ENCODE measurements at regions not wholly inside any gene's neighbourhood (a gene's known extent, or its start where the extent isn't known, plus 50 kb on each side); places are given as distances from the start of the nearest gene placed in this dataset.
A peak's percentile ranks its signal among the peaks of the same experiment; 100 is the strongest.

GRCh38 chr6:93968126-93968525 lies 548.8 kb upstream of the EPHA7 start:
- no peak overlapping the region for H3K4me3 Mint-ChIP-seq
- no peaks in the 10 kb centered on the region for H3K4me1 Mint-ChIP-seq (ENCODE audit: low read depth)
- ATAC-seq (replicated peaks in 1 of 2): no peak
- H3K9me3 Mint-ChIP-seq: peaks cover 3 to 9% of the 10 kb centered on the region in 2 donors
- H3K27ac Mint-ChIP-seq: no peak overlapping the region
- no peak for DNase-seq
- H3K27me3 Mint-ChIP-seq (ENCODE audit: low read depth): no peaks in the 10 kb centered on the region
- H3K36me3 Mint-ChIP-seq (ENCODE audit: insufficient read depth in 2 of 2): peaks cover 0 to 1% of the 10 kb centered on the region in 2 donors

DNA sequence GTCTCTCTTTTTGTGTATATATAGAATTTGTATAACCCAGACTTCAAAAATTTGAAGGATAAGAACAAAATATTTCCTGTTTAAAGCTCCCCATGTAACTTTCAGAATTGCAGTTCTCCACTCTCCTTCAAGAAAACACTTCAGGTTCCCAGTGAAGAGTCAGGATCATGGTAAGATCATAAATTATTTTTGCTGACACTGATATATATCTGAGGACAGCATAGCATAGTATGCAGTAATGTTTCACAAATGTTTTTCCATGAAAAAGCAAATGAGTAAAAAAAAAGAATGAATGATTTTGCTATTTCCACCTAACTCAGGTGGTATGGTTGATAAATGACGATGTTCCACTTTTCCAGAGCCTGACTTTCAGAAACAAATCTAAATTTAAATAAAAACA lies 545.6 kb upstream of the EPHA7 start:
- Mint-ChIP-seq H3K9me3 (peaks cover 2 to 5% of the 10 kb centered on the region in 2 donors), H3K27me3 (ENCODE audit: low read depth) (no peaks in the 10 kb centered on the region), H3K27ac (no peak overlapping the region), H3K36me3 (ENCODE audit: insufficient read depth in 2 of 2) (no peaks in the 10 kb centered on the region), H3K4me3 (no peak overlapping the region), H3K4me1 (ENCODE audit: low read depth) (no peaks in the 10 kb centered on the region)
- no peak for DNase-seq
- no peak for ATAC-seq (replicated peaks in 1 of 2)

- peaks cover 2 to 5% of the 10 kb centered on the region in 2 donors for H3K9me3 Mint-ChIP-seq
- no peak for ATAC-seq (replicated peaks in 1 of 2)
- no peaks in the 10 kb centered on the region for H3K36me3 Mint-ChIP-seq (ENCODE audit: insufficient read depth in 2 of 2)
- no peak overlapping the region for H3K4me3 Mint-ChIP-seq
- no peaks in the 10 kb centered on the region for H3K27me3 Mint-ChIP-seq (ENCODE audit: low read depth)
- H3K4me1 Mint-ChIP-seq (ENCODE audit: low read depth): no peaks in the 10 kb centered on the region
- no peak for DNase-seq
- H3K27ac Mint-ChIP-seq: no peak overlapping the region
Observed at GRCh38 chr6:93964321-93964720, 545.0 kb upstream of the EPHA7 start.

DNA sequence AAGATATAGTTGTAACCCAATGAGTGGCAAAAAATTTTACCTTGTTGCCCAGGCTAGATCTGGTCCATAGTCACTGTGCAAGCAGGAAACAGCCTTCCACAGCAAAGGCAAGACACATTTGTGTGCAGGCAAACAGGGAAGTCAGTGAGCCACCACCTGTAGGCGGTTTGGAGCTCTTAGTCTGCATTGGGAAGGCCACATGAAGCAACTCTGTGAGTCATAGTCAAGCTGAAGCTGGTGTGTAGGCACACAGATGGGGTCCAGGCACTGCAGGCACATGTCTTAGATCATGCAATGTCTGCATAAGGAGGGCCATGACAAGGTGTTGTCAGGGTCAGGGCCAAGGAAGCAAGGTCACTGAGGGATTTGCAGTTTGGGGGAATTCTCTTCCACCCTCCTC lies 543.2 kb upstream of the EPHA7 start:
- ATAC-seq (replicated peaks in 1 of 2): no peak
- DNase-seq: no peak
- Mint-ChIP-seq H3K36me3 (ENCODE audit: insufficient read depth in 2 of 2) (no peaks in the 10 kb centered on the region), H3K27ac (no peak overlapping the region), H3K9me3 (peaks cover 0 to 3% of the 10 kb centered on the region in 2 donors), H3K4me3 (no peak overlapping the region), H3K4me1 (ENCODE audit: low read depth) (no peaks in the 10 kb centered on the region), H3K27me3 (ENCODE audit: low read depth) (no peaks in the 10 kb centered on the region)

GRCh38 chr6:93954584-93954983 lies 535.2 kb upstream of the EPHA7 start:
- DNase-seq: no peak
- Mint-ChIP-seq H3K27me3 (ENCODE audit: low read depth) (no peaks in the 10 kb centered on the region), H3K4me1 (ENCODE audit: low read depth) (no peaks in the 10 kb centered on the region), H3K27ac (no peak overlapping the region), H3K36me3 (ENCODE audit: insufficient read depth in 2 of 2) (no peaks in the 10 kb centered on the region), H3K9me3 (peaks cover 0 to 3% of the 10 kb centered on the region in 2 donors), H3K4me3 (no peak overlapping the region)
- no peak for ATAC-seq (replicated peaks in 1 of 2)

DNA sequence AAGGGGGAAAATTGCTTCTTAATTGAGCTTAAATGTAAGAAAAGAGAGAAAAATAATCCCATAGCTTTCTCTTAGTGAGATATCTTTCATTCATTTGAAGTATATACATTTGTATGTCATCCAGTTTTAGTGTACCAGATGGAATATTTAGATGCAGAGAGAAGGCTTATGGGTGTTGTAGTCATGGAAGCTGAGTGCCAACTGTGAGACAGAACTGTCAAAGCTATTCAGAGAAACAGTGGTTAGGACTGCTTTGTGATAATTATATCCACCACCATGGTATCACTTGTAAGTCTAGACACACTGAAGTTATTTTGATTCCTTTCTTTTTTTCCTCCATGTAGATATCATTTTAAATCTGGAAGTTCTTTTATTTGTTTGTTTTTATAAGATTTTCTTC lies 524.3 kb upstream of the EPHA7 start:
- H3K27me3 Mint-ChIP-seq (ENCODE audit: low read depth): no peaks in the 10 kb centered on the region
- peaks cover 8 to 9% of the 10 kb centered on the region in 2 donors for H3K9me3 Mint-ChIP-seq
- DNase-seq (no peak), ATAC-seq (replicated peaks in 1 of 2) (no peak)
- H3K4me1 Mint-ChIP-seq (ENCODE audit: low read depth): no peaks in the 10 kb centered on the region
- H3K36me3 Mint-ChIP-seq (ENCODE audit: insufficient read depth in 2 of 2): peaks cover 0 to 2% of the 10 kb centered on the region in 2 donors
- no peak overlapping the region for H3K4me3 Mint-ChIP-seq
- no peak overlapping the region for H3K27ac Mint-ChIP-seq

GRCh38 chr6:93940381-93940780 lies 521.0 kb upstream of the EPHA7 start:
- ATAC-seq (replicated peaks in 1 of 2) (no peak), DNase-seq (no peak)
- Mint-ChIP-seq H3K4me1 (ENCODE audit: low read depth) (no peaks in the 10 kb centered on the region), H3K4me3 (no peak overlapping the region), H3K36me3 (ENCODE audit: insufficient read depth in 2 of 2) (no peaks in the 10 kb centered on the region), H3K27me3 (ENCODE audit: low read depth) (no peaks in the 10 kb centered on the region), H3K9me3 (peaks cover 3 to 4% of the 10 kb centered on the region in 2 donors), H3K27ac (no peak overlapping the region)

DNA sequence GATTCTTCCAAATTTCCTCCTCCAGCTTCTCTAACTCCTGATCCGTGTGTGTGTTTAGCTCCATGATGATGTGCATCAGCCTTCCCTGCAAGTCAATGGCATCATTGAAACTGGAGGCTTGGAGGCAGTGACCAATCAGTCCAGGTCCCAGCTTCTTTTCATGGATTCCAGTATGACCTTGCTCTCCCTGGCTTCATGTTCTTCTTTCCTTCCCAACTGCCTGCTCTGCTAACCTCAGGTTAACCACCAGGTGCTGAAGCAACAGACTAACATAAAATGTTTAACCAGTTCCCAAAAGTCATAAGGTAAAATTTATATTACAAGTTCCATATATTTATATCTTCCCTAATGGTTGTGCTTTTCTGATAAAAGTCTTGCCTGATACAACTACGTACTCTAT lies 512.8 kb upstream of the EPHA7 start:
- DNase-seq: no peak
- Mint-ChIP-seq H3K4me1 (ENCODE audit: low read depth) (no peaks in the 10 kb centered on the region), H3K4me3 (no peak overlapping the region), H3K36me3 (ENCODE audit: insufficient read depth in 2 of 2) (no peaks in the 10 kb centered on the region), H3K27me3 (ENCODE audit: low read depth) (no peaks in the 10 kb centered on the region), H3K9me3 (peaks cover 0 to 2% of the 10 kb centered on the region in 2 donors), H3K27ac (no peak overlapping the region)
- ATAC-seq (replicated peaks in 1 of 2): no peak

GRCh38 chr6:93927731-93928130 lies 508.4 kb upstream of the EPHA7 start:
- H3K27ac Mint-ChIP-seq: peak overlapping the region; percentile 33
- ATAC-seq (replicated peaks in 1 of 2): no peak
- H3K9me3 Mint-ChIP-seq: peaks cover 2 to 5% of the 10 kb centered on the region in 2 donors
- H3K36me3 Mint-ChIP-seq (ENCODE audit: insufficient read depth in 2 of 2): no peaks in the 10 kb centered on the region
- H3K27me3 Mint-ChIP-seq (ENCODE audit: low read depth): no peaks in the 10 kb centered on the region
- no peaks in the 10 kb centered on the region for H3K4me1 Mint-ChIP-seq (ENCODE audit: low read depth)
- H3K4me3 Mint-ChIP-seq: no peak overlapping the region
- no peak for DNase-seq

DNA sequence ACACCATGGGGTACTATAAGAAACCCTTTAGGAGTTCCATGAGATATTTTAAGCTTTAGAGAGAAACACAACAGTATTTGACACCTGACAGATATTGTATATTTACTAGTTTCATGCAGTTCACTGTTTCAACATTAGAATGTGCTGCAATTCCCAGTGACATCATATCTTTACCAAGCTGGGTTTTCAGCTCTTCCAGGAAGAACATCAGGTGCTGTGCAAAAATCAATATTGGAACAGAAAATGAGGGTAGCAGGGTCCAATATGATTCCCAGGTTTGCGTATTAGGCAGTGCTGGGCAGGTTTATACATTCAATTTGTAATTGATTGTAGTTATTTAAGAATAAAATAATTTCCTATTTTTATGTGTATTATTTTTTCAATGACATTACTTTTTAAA lies 500.0 kb upstream of the EPHA7 start:
- peaks cover 0 to 3% of the 10 kb centered on the region in 2 donors for H3K9me3 Mint-ChIP-seq
- no peaks in the 10 kb centered on the region for H3K36me3 Mint-ChIP-seq (ENCODE audit: insufficient read depth in 2 of 2)
- ATAC-seq (replicated peaks in 1 of 2) (no peak), DNase-seq (no peak)
- no peak overlapping the region for H3K27ac Mint-ChIP-seq
- H3K27me3 Mint-ChIP-seq (ENCODE audit: low read depth): no peaks in the 10 kb centered on the region
- H3K4me3 Mint-ChIP-seq: no peak overlapping the region
- H3K4me1 Mint-ChIP-seq (ENCODE audit: low read depth): no peaks in the 10 kb centered on the region

DNA sequence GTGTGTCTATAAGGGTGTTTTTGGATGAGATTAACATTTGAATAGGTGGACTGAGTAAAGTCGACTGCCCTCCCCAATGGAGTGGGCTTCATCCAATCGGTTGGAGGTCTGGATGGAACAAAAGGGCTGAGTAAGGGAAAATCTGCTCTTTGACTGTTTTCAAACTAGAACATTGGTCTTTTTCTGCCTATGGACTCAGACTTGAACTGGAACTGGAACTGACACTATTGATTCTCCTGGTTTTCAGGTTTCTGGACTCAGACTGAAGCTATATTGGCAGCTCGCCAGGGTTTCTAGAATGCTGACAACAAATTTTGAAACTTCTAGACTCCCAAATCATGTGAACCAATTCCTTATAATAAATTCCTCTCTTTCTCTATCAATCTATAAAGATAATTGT lies 498.9 kb upstream of the EPHA7 start:
- Mint-ChIP-seq H3K27me3 (ENCODE audit: low read depth) (no peaks in the 10 kb centered on the region), H3K4me1 (ENCODE audit: low read depth) (no peaks in the 10 kb centered on the region), H3K27ac (no peak overlapping the region), H3K36me3 (ENCODE audit: insufficient read depth in 2 of 2) (no peaks in the 10 kb centered on the region), H3K4me3 (no peak overlapping the region), H3K9me3 (peaks cover 0 to 3% of the 10 kb centered on the region in 2 donors)
- no peak for DNase-seq
- no peak for ATAC-seq (replicated peaks in 1 of 2)

DNA sequence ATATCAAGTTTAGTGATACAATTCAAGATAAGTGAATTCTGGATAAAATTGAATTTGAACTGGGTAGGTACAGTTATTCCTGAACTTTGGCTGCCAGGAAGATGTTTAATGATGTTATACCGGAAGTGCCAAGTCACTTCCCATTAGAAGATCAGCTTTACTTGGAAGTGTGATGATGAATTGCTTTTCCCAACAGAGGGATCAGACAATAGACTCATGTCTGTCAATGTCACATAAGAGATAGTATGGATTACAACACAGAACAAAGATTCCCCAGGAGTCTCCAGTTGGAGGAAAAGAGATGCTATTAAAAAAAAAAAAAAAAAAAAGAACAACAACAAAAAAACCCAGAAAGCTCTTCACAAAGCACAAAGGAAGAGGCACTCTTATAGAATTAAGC lies 497.9 kb upstream of the EPHA7 start:
- no peak overlapping the region for H3K4me3 Mint-ChIP-seq
- no peak for ATAC-seq (replicated peaks in 1 of 2)
- H3K27me3 Mint-ChIP-seq (ENCODE audit: low read depth): no peaks in the 10 kb centered on the region
- H3K9me3 Mint-ChIP-seq: peaks cover 4% of the 10 kb centered on the region in 2 donors
- H3K4me1 Mint-ChIP-seq (ENCODE audit: low read depth): no peaks in the 10 kb centered on the region
- H3K36me3 Mint-ChIP-seq (ENCODE audit: insufficient read depth in 2 of 2): no peaks in the 10 kb centered on the region
- no peak overlapping the region for H3K27ac Mint-ChIP-seq
- no peak for DNase-seq

GRCh38 chr6:93916716-93917115 lies 497.4 kb upstream of the EPHA7 start:
- peaks cover 7 to 8% of the 10 kb centered on the region in 2 donors for H3K9me3 Mint-ChIP-seq
- H3K36me3 Mint-ChIP-seq (ENCODE audit: insufficient read depth in 2 of 2): no peaks in the 10 kb centered on the region
- H3K4me1 Mint-ChIP-seq (ENCODE audit: low read depth): no peaks in the 10 kb centered on the region
- H3K4me3 Mint-ChIP-seq: no peak overlapping the region
- DNase-seq (no peak), ATAC-seq (replicated peaks in 1 of 2) (no peak)
- H3K27me3 Mint-ChIP-seq (ENCODE audit: low read depth): no peaks in the 10 kb centered on the region
- no peak overlapping the region for H3K27ac Mint-ChIP-seq

- DNase-seq (no peak), ATAC-seq (replicated peaks in 1 of 2) (no peak)
- Mint-ChIP-seq H3K4me1 (ENCODE audit: low read depth) (no peaks in the 10 kb centered on the region), H3K4me3 (no peak overlapping the region), H3K36me3 (ENCODE audit: insufficient read depth in 2 of 2) (no peaks in the 10 kb centered on the region), H3K27ac (no peak overlapping the region), H3K9me3 (peaks cover 7 to 8% of the 10 kb centered on the region in 2 donors), H3K27me3 (ENCODE audit: low read depth) (no peaks in the 10 kb centered on the region)
Observed at GRCh38 chr6:93915961-93916360, 496.6 kb upstream of the EPHA7 start.

All from activated T-cell treated with anti-CD3 and anti-CD28 coated beads, Interleukin-2, amount 50 U/mL, for 72 hours (primary cell).